ENCODE measurements at regions not wholly inside any gene's neighbourhood (a gene's known extent, or its start where the extent isn't known, plus 50 kb on each side); places are given as distances from the start of the nearest gene placed in this dataset.

GRCh38 chr7:124489082-124489819 is 276.3 kb downstream of the GPR37 start:
- TF ChIP-seq HMG20B (CRISPR knock-in tag; conservative IDR thresholded peaks at IDR 0.05): no peak
- TF ChIP-seq ZNF713 (CRISPR knock-in tag; IDR thresholded peaks at IDR 0.05): no peak
- TF ChIP-seq ZFP91 (CRISPR knock-in tag; IDR thresholded peaks at IDR 0.05; ENCODE audit: borderline replicate concordance): no peak
- TF ChIP-seq MEIS1 (CRISPR knock-in tag; IDR thresholded peaks at IDR 0.05; ENCODE audit: borderline replicate concordance): no peak
